Fibroblast of villous mesenchyme (primary cell): ENCODE measurements at regions not wholly inside any gene's neighbourhood (a gene's known extent, or its start where the extent isn't known, plus 50 kb on each side); places are given as distances from the start of the nearest gene placed in this dataset.

Experiments
- DNase-seq: peaks from one replicate; pipeline ENCODE4 v3.0.0-alpha.2; 2010; ENCODE audit warnings: low read depth
- H3K4me3 ChIP-seq: 2 replicates; pipeline ENCODE4 v1.5.1; 2011; ENCODE audit warnings: low read depth, mild to moderate bottlenecking, low read length
- TF ChIP-seq, protein P1 (sequence below): IDR thresholded peaks from 2 replicates; pipeline ENCODE4 v1.5.1; 2012; ENCODE audit warnings: low read depth, mild to moderate bottlenecking, low read length; ENCODE audit not compliant: insufficient read depth

DNA sequence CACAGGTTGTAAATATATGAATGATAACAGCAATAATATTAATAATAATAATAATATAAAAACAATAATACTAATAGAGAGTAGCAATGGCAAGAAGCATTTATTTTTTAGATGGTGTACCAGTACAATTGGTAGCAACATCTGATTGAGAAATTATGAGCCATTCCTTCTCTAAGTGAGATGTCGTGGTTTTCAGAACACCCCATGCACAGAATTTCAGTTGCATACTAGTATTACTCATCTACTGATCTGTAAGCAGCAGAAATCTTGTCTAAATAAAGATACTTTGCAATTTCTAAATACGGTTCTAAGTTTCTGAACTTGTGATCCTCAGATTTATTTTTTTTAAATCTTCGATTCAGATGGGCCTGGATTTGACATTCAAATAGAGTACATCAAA, 788.0 kb upstream of the ATXN8OS start:
- no peak for DNase-seq
- TF ChIP-seq, protein P1, sequence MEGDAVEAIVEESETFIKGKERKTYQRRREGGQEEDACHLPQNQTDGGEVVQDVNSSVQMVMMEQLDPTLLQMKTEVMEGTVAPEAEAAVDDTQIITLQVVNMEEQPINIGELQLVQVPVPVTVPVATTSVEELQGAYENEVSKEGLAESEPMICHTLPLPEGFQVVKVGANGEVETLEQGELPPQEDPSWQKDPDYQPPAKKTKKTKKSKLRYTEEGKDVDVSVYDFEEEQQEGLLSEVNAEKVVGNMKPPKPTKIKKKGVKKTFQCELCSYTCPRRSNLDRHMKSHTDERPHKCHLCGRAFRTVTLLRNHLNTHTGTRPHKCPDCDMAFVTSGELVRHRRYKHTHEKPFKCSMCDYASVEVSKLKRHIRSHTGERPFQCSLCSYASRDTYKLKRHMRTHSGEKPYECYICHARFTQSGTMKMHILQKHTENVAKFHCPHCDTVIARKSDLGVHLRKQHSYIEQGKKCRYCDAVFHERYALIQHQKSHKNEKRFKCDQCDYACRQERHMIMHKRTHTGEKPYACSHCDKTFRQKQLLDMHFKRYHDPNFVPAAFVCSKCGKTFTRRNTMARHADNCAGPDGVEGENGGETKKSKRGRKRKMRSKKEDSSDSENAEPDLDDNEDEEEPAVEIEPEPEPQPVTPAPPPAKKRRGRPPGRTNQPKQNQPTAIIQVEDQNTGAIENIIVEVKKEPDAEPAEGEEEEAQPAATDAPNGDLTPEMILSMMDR = no peak
- no peak overlapping the region for H3K4me3 ChIP-seq

DNA sequence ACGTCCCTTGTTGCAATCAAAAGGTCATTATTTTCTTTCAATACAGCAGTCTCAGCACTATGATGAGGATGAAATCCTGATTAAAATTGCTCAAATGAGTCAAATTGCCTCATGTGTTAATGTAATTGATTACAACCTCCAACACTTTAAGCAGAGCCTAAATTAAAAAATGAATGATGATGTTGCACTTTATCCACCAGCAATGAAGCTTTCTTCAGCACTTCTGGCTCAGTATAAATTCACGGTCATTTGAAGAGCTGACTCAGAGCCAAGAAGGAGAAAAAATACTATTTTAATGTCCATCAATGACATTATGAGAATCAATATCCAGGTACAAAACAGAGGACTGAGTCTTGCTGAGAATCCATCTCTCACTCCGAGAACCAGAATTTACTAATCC, 792.6 kb upstream of the ATXN8OS start:
- DNase-seq = no peak
- H3K4me3 ChIP-seq = no peak overlapping the region
- TF ChIP-seq, protein P1 = no peak

DNA sequence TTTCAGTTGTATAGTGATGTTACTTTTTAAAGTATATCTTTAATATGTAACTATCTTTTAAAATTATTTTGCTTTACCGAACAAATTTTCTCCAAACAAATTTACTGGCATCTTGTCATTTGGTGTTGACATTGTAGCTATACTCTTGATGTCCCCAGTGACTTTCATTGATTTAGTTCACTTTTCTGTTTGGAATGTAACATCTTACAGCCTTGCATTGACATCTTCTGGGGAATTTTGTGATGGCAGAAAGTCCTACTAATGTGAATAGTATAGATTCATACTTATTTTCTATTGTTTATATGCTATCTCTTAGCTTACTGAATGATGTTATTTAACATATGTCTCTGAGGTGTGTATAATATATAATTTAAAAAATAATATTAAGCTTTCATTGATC, 800.9 kb upstream of the ATXN8OS start:
- H3K4me3 ChIP-seq = no peak overlapping the region
- TF ChIP-seq, protein P1 = no peak
- no peak for DNase-seq

DNA sequence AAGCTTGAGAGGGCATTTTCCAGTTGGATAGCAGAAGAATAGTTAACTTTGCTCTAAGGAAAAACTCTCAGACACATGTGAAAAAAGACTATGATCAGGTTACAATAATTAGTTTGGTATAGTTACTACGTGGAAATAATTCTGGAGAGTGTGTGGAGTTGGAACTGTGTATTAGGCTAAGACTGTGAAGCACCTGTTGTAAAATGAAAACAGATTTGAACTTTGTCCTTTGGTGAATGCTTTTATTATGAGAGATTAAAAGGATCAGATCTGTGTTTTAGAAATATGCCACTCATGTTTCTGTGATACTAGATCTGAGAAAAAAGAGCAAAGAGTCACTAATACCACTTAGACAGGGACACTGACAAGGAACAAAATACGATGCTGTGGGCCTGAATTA, 807.5 kb upstream of the ATXN8OS start:
- TF ChIP-seq, protein P1 = no peak
- no peak overlapping the region for H3K4me3 ChIP-seq
- no peak for DNase-seq

DNA sequence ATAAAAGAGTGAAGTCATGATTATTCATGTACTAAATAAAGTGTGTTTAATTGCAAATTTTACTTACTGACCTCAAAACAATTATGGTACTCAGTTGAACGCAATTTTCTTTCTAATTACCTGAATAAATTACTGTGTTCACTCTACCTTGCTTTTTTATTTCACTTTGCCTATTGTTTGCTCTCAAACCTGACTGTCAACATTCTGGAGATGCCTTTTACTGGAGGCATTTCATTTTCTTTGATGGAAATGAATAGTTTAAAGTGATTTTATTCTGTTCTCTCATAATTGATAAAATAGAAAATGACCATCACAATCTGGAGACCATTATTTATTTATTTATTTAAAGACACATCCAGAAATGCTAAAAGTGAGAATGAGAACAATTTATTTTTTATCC, 811.5 kb upstream of the ATXN8OS start:
- no peak for DNase-seq
- TF ChIP-seq, protein P1 = no peak
- H3K4me3 ChIP-seq = no peak overlapping the region

DNA sequence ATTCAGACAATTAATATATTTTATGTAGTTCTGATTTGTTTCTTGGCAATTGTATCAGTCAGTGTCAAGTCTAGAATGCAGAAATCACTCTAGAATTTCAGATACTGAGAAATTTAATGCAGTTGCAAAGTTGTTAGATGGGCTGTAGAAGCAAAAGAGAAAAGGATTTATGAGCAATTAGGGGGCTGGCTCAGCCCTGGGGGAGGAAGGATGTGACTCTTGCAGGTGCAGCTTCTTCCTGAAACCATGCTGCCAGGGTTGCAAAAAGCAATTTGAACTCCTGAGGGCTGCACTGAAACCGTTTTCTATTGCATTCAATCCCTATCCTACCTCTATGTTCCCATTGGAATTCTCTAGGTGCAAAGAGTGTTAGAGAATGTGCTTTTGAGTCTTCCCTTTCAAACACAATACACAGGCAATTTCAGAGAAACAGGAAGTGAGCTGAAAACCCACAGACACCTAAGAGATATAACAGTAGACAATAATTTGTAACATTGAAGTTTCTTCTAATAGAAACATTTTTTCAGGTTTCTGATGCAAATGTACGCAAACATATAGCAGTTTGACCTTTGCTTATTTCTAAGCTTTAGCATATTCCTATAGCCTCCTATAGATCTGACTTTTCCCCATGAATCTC, 814.7 kb upstream of the ATXN8OS start:
- H3K4me3 ChIP-seq = no peak overlapping the region
- TF ChIP-seq, protein P1 = no peak
- DNase-seq = no peak

DNA sequence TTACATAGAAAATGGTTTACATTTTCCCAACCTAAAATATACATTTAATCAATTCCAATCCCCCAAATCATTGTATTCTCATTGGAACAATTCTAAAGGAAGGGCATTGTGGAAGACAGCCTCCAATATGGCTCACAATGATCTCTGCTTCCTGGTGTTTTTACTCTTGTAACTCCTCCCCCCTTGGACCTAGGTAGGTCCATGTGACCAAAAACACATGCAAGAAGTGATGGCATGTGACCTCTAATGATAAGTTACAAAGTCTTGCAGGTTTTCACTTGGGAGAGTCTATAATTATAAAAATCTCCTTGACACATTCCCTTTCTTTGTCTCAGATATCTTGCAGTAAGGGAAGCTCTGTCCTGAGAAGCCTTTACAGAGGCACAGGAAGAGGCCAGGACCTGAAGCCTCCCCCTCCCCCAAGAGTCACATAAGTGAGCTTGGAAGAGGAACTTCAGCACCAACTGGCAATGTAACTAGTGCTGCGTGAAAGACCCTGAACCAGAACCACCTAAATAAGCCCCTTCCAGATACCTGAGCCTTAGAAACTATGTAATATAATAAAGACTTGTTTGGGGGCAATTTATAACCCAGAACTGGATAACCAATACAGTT, 816.2 kb upstream of the ATXN8OS start:
- TF ChIP-seq, protein P1 = no peak
- no peak overlapping the region for H3K4me3 ChIP-seq
- no peak for DNase-seq
